K562 (cell line): ENCODE measurements at regions not wholly inside any gene's neighbourhood (a gene's known extent, or its start where the extent isn't known, plus 50 kb on each side); places are given as distances from the start of the nearest gene placed in this dataset.
A peak's percentile ranks its signal among the peaks of the same experiment; 100 is the strongest.

Experiments used
- ATAC-seq: fragments of 200-7000 bp; cut with Tn5 transposase; 3 replicates; pipeline ENCODE4 v1.9.1; 2020; ENCODE audit warnings: moderate library complexity
- BruUV-seq: library from RNA; stranded (reverse); fragments of 400-500 nt; replicated peaks from 2 replicates; lab custom pipeline; 2021; lab: Mats Ljungman, UMichigan
- CTCF ChIA-PET: fragments of 300-600 bp; formaldehyde crosslinking; extraction: SDS; loops from one replicate; lab custom pipeline; 2021; ENCODE audit warnings: low intra/inter-chr PET ratio; lab: Yijun Ruan, JAX
- POLR2A ChIA-PET: fragments of 300-600, 350-650 bp; sonication (Branson Sonifier 250); formaldehyde crosslinking; extraction: SDS; loops from one replicate; lab custom pipeline; 2021; ENCODE audit warnings: antibody characterized with exemption, inconsistent platforms; lab: Yijun Ruan, JAX
- DNase-seq, 4 experiments: peaks; one replicate each; pipeline versions ENCODE4 v3.0.0 to v3.0.0-alpha.2; 2011 to 2018; ENCODE audit warnings: low spot score in 3 of 4, mixed read lengths in 3 of 4; ENCODE audit errors: extremely low read depth in 1 of 4
- FAIRE-seq: peaks from 2 replicates; lab custom pipeline; 2011; peaks lifted over from hg19 to GRCh38; lab: Jason Lieb, UNC
- H2AFZ ChIP-seq: 2 replicates; pipeline ENCODE4 v1.6.0; 2011; ENCODE audit warnings: low read depth, low read length, control low read depth, inconsistent platforms
- H3K27ac ChIP-seq: fragments of 200-600 bp; 3 replicates; pipeline ENCODE4 v1.8.0; 2011; ENCODE audit warnings: low read depth, mild to moderate bottlenecking, control low read depth, inconsistent platforms, low read length, moderate library complexity, mixed read lengths; ENCODE audit errors: extremely low read depth
- H3K27me3 ChIP-seq, 2 experiments: fragments of 300-600 bp in 1 of 2; 2 replicates in 1 of 2; 3 replicates in 1 of 2; pipeline versions ENCODE4 v1.6.0 to v1.8.0; 2011; ENCODE audit warnings: inconsistent platforms in 2 of 2, low read length in 2 of 2, mild to moderate bottlenecking in 1 of 2, mixed read lengths in 1 of 2, moderate library complexity in 1 of 2; ENCODE audit not compliant: control insufficient read depth in 2 of 2, insufficient read depth in 2 of 2
- H3K36me3 ChIP-seq: fragments of 300-600 bp; 3 replicates; pipeline ENCODE4 v1.8.0; 2011; ENCODE audit warnings: mild to moderate bottlenecking, low read length, inconsistent platforms; ENCODE audit not compliant: control insufficient read depth, insufficient read depth
- H3K4me1 ChIP-seq, 2 experiments: fragments of 200-600 bp in 1 of 2; replicated peaks in 1 of 2; 2 replicates in 1 of 2; 3 replicates in 1 of 2; pipeline versions ENCODE4 v1.5.1 to v1.8.0; 2011; ENCODE audit warnings: inconsistent platforms in 2 of 2, low read length in 2 of 2, mild to moderate bottlenecking in 1 of 2, mixed read lengths in 1 of 2, moderate library complexity in 1 of 2; ENCODE audit not compliant: control insufficient read depth in 2 of 2, insufficient read depth in 2 of 2
- H3K4me2 ChIP-seq: 2 replicates; pipeline ENCODE4 v1.6.1; 2011; ENCODE audit warnings: low read length, control low read depth, inconsistent platforms, mixed read lengths; ENCODE audit not compliant: insufficient read depth
- H3K4me3 ChIP-seq: fragments of 200-600 bp; sonication (generic), shearing (Covaris generic); 2 replicates; pipeline ENCODE4 v1.5.1; 2016; ENCODE audit warnings: control low read depth, inconsistent platforms
- H3K79me2 ChIP-seq: fragments of 200-600 bp; 3 replicates; pipeline ENCODE4 v1.8.0; 2011; ENCODE audit warnings: low read length, inconsistent platforms; ENCODE audit not compliant: control insufficient read depth, insufficient read depth
- H3K9ac ChIP-seq, 2 experiments: 2 replicates each; pipeline versions ENCODE4 v1.6.0 to v1.6.1; 2011; ENCODE audit warnings: low read depth in 2 of 2, low read length in 2 of 2, control low read depth in 1 of 2, inconsistent platforms in 1 of 2, mild to moderate bottlenecking in 1 of 2, mixed read lengths in 1 of 2; ENCODE audit not compliant: insufficient read depth in 1 of 2
- H3K9me1 ChIP-seq: one replicate; pipeline ENCODE4 v1.6.0; 2011; ENCODE audit warnings: inconsistent platforms, mild to moderate bottlenecking, low read length, moderate library complexity; ENCODE audit not compliant: control insufficient read depth, insufficient read depth
- H3K9me3 ChIP-seq: replicated peaks from 2 replicates; pipeline ENCODE4 v1.5.1; 2011; ENCODE audit warnings: low read depth, low read length, inconsistent platforms; ENCODE audit not compliant: control insufficient read depth, insufficient read depth
- H4K20me1 ChIP-seq: replicated peaks from 2 replicates; pipeline ENCODE4 v1.6.1; 2011; ENCODE audit warnings: low read length, inconsistent platforms, mixed read lengths; ENCODE audit not compliant: control insufficient read depth, insufficient read depth
- DEAF1 ChIP-seq: fragments of 450-650 bp; formaldehyde crosslinking; IDR thresholded peaks from 2 replicates; pipeline ENCODE4 v1.4.0; 2020; ENCODE audit warnings: mild to moderate bottlenecking, moderate library complexity
- FOXJ3 ChIP-seq: sonication (generic); formaldehyde crosslinking; IDR thresholded peaks from 2 replicates; pipeline ENCODE4 v1.4.0; 2020; ENCODE audit warnings: mild to moderate bottlenecking, missing genetic modification reagents
- MAFF ChIP-seq: IDR thresholded peaks from 2 replicates; pipeline ENCODE4 v1.6.1; 2012; ENCODE audit warnings: low read length, improper control_type of control experiment
- NFATC3 ChIP-seq: fragments of 450-650 bp; IDR thresholded peaks from 2 replicates; pipeline ENCODE4 v1.6.1; 2017; ENCODE audit warnings: mild to moderate bottlenecking
- SMARCE1 ChIP-seq: fragments of 450-650 bp; IDR thresholded peaks from 2 replicates; pipeline ENCODE4 v1.7.1; 2016; ENCODE audit warnings: mild to moderate bottlenecking
- ZNF316 ChIP-seq: fragments of 450-650 bp; IDR thresholded peaks from 2 replicates; pipeline ENCODE4 v1.6.1; 2016
- ZNF644 ChIP-seq: fragments of 200-800 bp; sonication (Bioruptor generic); IDR thresholded peaks from 2 replicates; pipeline ENCODE4 v1.6.1; 2016; ENCODE audit warnings: low read depth, missing genetic modification characterization, missing compliant biosample characterization
- in situ Hi-C: fragments of 300-500 bp; cut with MboI; formaldehyde crosslinking; loops from 4 replicates; pipeline ENCODE4 v1.15.0; 2018; ENCODE audit warnings: inconsistent platforms, mixed read lengths
- intact Hi-C: fragments of 100-400 bp; cut with micrococcal nuclease; formaldehyde crosslinking; loops from 2 replicates; pipeline ENCODE4 v1.14.2; 2022
- TF ChIP-seq, protein P1 (sequence below): IDR thresholded peaks from 3 replicates; pipeline ENCODE4 v1.6.1; 2011; ENCODE audit warnings: borderline replicate concordance, mild to moderate bottlenecking, moderate library complexity; ENCODE audit not compliant: insufficient read length; ENCODE audit errors: extremely low read depth

DNA sequence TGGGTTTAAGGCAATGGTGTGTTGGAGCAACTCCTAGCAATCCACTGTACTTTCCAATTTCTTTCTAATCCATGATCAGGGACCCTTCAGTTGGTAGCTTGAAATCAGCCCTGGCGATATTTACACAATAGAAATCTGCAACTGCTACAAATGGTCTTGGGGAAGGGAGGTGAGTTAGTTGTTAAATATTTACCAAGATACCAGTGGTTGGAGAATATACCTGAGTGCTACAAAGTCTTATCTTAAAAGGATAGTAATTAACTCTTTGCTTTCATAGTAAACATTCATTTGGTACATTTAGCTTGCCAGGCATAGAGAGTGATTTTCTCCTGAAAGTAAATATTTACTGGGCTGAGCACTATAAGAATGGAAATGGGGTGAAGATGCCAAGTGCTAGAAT, 568.2 kb downstream of the BCKDHB start (continued):
- TF ChIP-seq, protein P1, sequence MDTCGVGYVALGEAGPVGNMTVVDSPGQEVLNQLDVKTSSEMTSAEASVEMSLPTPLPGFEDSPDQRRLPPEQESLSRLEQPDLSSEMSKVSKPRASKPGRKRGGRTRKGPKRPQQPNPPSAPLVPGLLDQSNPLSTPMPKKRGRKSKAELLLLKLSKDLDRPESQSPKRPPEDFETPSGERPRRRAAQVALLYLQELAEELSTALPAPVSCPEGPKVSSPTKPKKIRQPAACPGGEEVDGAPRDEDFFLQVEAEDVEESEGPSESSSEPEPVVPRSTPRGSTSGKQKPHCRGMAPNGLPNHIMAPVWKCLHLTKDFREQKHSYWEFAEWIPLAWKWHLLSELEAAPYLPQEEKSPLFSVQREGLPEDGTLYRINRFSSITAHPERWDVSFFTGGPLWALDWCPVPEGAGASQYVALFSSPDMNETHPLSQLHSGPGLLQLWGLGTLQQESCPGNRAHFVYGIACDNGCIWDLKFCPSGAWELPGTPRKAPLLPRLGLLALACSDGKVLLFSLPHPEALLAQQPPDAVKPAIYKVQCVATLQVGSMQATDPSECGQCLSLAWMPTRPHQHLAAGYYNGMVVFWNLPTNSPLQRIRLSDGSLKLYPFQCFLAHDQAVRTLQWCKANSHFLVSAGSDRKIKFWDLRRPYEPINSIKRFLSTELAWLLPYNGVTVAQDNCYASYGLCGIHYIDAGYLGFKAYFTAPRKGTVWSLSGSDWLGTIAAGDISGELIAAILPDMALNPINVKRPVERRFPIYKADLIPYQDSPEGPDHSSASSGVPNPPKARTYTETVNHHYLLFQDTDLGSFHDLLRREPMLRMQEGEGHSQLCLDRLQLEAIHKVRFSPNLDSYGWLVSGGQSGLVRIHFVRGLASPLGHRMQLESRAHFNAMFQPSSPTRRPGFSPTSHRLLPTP, result no peak
- TF ChIP-seq SMARCE1 (no peak), ZNF644 (tag) (no peak)
- TF ChIP-seq, all 486 proteins: peak for 0

- no TSS peak for BruUV-seq
Measured at GRCh38 chr6:80673367-80673766, 566.9 kb downstream of the BCKDHB start.

More at GRCh38 chr6:80673367-80673766, 566.9 kb downstream of the BCKDHB start:
- TF ChIP-seq NFATC3 (no peak), ZNF316 (peak; percentile 39; the same call in 1 of the 2 replicates), MAFF (0 out of 2 replicates have a peak, but pooled peaks have one; percentile 6), DEAF1 (CRISPR knock-in tag) (no peak), FOXJ3 (CRISPR knock-in tag) (no peak)
- Histone ChIP-seq H3K79me2 (no peaks in the 10 kb centered on the region), H4K20me1 (no peaks in the 10 kb centered on the region), H3K9me1 (no peaks in the 10 kb centered on the region), H3K36me3 (no peaks in the 10 kb centered on the region), H3K4me3 (no peak overlapping the region), H2AFZ (no peak overlapping the region), H3K27me3 (no peaks in the 10 kb centered on the region), H3K9me3 (0 out of 2 replicates have a peak, but pooled peaks cover 3% of the 10 kb centered on the region), H3K4me2 (no peak overlapping the region), H3K4me1 (no peaks in the 10 kb centered on the region), H3K9ac (no peak overlapping the region), H3K27ac (no peak overlapping the region)
- FAIRE-seq, result no peak
- intact Hi-C loops (no loop called here), in situ Hi-C loops (no loop called here)
- DNase-seq, result no peak
- ChIA-PET CTCF (no interaction called here), POLR2A (no interaction called here)
- ATAC-seq, result no peak
